GM12872 (cell line): ENCODE measurements at regions not wholly inside any gene's neighbourhood (a gene's known extent, or its start where the extent isn't known, plus 50 kb on each side); places are given as distances from the start of the nearest gene placed in this dataset.

ENCODE experiments used
- CTCF ChIP-seq: IDR thresholded peaks from 3 replicates; pipeline ENCODE4 v1.5.1; 2011; ENCODE audit warnings: low read depth, mild to moderate bottlenecking, low read length, moderate library complexity; ENCODE audit not compliant: insufficient read depth

- TF ChIP-seq CTCF, result no peak
Measured at GRCh38 chr3:83890763-83891135, 1068.0 kb upstream of the CADM2 start.

GRCh38 chr3:83894223-83894622 lies 1064.6 kb upstream of the CADM2 start:
- no peak for TF ChIP-seq CTCF

- no peak for TF ChIP-seq CTCF
Measured at GRCh38 chr3:83895892-83896291, 1062.9 kb upstream of the CADM2 start.

GRCh38 chr3:83902787-83903533 lies 1055.8 kb upstream of the CADM2 start:
- TF ChIP-seq CTCF, result no peak

GRCh38 chr3:83913381-83913780 lies 1045.4 kb upstream of the CADM2 start:
- TF ChIP-seq CTCF, result no peak

- TF ChIP-seq CTCF, result no peak
Measured at GRCh38 chr3:83926291-83926690, 1032.5 kb upstream of the CADM2 start.

GRCh38 chr3:83928391-83928790 lies 1030.4 kb upstream of the CADM2 start:
- TF ChIP-seq CTCF, result peak; percentile 57; the same call in 2 of the 3 replicates

GRCh38 chr3:83928903-83929302 lies 1029.9 kb upstream of the CADM2 start:
- TF ChIP-seq CTCF, result no peak
